ENCODE measurements at regions not wholly inside any gene's neighbourhood (a gene's known extent, or its start where the extent isn't known, plus 50 kb on each side); places are given as distances from the start of the nearest gene placed in this dataset.

- no peaks in the 10 kb centered on the region for H3K4me1 ChIP-seq (ENCODE audit: insufficient read depth, low read length, severe bottlenecking)
- H3K9me3 ChIP-seq (ENCODE audit: low read length), result no peaks in the 10 kb centered on the region
- H3K36me3 ChIP-seq (ENCODE audit: insufficient read depth, low read length), result no peaks in the 10 kb centered on the region
- H3K4me3 ChIP-seq (ENCODE audit: low read depth, low read length, poor library complexity, severe bottlenecking), result no peak overlapping the region
- H3K79me2 ChIP-seq (ENCODE audit: insufficient read depth, low read length), result no peaks in the 10 kb centered on the region
- no peak overlapping the region for H2AFZ ChIP-seq (ENCODE audit: low read length)
- no peaks in the 10 kb centered on the region for H3F3A ChIP-seq (ENCODE audit: insufficient read depth, low read length)
- no peaks in the 10 kb centered on the region for H4K20me1 ChIP-seq (ENCODE audit: insufficient read depth, low read length)
- H3K4me2 ChIP-seq (ENCODE audit: low read length), result no peak overlapping the region
- H3K27me3 ChIP-seq (ENCODE audit: insufficient read depth, low read length), result no peaks in the 10 kb centered on the region; the same call in 1 of the 2 replicates
- TF ChIP-seq EZH2 (IDR thresholded peaks at IDR 0.05; ENCODE audit: borderline replicate concordance, low read length), result no peak
- no peak overlapping the region for H3K9ac ChIP-seq (ENCODE audit: low read length)
- H3K27ac ChIP-seq (ENCODE audit: low read depth, low read length, poor library complexity, severe bottlenecking), result no peak overlapping the region
- no peaks in the 10 kb centered on the region for H3K9me2 ChIP-seq (ENCODE audit: low read depth, low read length)
Observed at GRCh38 chr5:34496701-34497469, 159.2 kb upstream of the RAI14 start.

GRCh38 chr5:34497470-34497808 lies 158.7 kb upstream of the RAI14 start:
- Histone ChIP-seq H3K27ac (ENCODE audit: low read depth, low read length, poor library complexity, severe bottlenecking) (no peak overlapping the region), H3F3A (ENCODE audit: insufficient read depth, low read length) (no peaks in the 10 kb centered on the region), H2AFZ (ENCODE audit: low read length) (no peak overlapping the region), H3K9me2 (ENCODE audit: low read depth, low read length) (no peaks in the 10 kb centered on the region), H3K36me3 (ENCODE audit: insufficient read depth, low read length) (no peaks in the 10 kb centered on the region), H3K79me2 (ENCODE audit: insufficient read depth, low read length) (no peaks in the 10 kb centered on the region), H4K20me1 (ENCODE audit: insufficient read depth, low read length) (no peaks in the 10 kb centered on the region), H3K27me3 (ENCODE audit: insufficient read depth, low read length) (no peaks in the 10 kb centered on the region; the same call in 1 of the 2 replicates), H3K9me3 (ENCODE audit: low read length) (no peaks in the 10 kb centered on the region), H3K4me1 (ENCODE audit: insufficient read depth, low read length, severe bottlenecking) (no peaks in the 10 kb centered on the region), H3K4me3 (ENCODE audit: low read depth, low read length, poor library complexity, severe bottlenecking) (no peak overlapping the region), H3K9ac (ENCODE audit: low read length) (no peak overlapping the region), H3K4me2 (ENCODE audit: low read length) (no peak overlapping the region)
- TF ChIP-seq CTCF (IDR thresholded peaks at IDR 0.05; ENCODE audit: low read length) (no peak), EZH2 (IDR thresholded peaks at IDR 0.05; ENCODE audit: borderline replicate concordance, low read length) (no peak)

- H3K9me3 ChIP-seq (ENCODE audit: low read length), result no peaks in the 10 kb centered on the region
- no peaks in the 10 kb centered on the region for H3K79me2 ChIP-seq (ENCODE audit: insufficient read depth, low read length)
- H3K36me3 ChIP-seq (ENCODE audit: insufficient read depth, low read length), result no peaks in the 10 kb centered on the region
- H3K27me3 ChIP-seq (ENCODE audit: insufficient read depth, low read length), result no peaks in the 10 kb centered on the region; the same call in 1 of the 2 replicates
- no peaks in the 10 kb centered on the region for H4K20me1 ChIP-seq (ENCODE audit: insufficient read depth, low read length)
- H3F3A ChIP-seq (ENCODE audit: insufficient read depth, low read length), result no peaks in the 10 kb centered on the region
- H3K4me2 ChIP-seq (ENCODE audit: low read length), result no peak overlapping the region
- H3K4me3 ChIP-seq (ENCODE audit: low read depth, low read length, poor library complexity, severe bottlenecking), result no peak overlapping the region
- no peaks in the 10 kb centered on the region for H3K9me2 ChIP-seq (ENCODE audit: low read depth, low read length)
- H3K4me1 ChIP-seq (ENCODE audit: insufficient read depth, low read length, severe bottlenecking), result no peaks in the 10 kb centered on the region
- no peak overlapping the region for H3K9ac ChIP-seq (ENCODE audit: low read length)
- H2AFZ ChIP-seq (ENCODE audit: low read length), result no peak overlapping the region
- no peak for TF ChIP-seq CTCF (IDR thresholded peaks at IDR 0.05; ENCODE audit: low read length)
- H3K27ac ChIP-seq (ENCODE audit: low read depth, low read length, poor library complexity, severe bottlenecking), result no peak overlapping the region
Observed at GRCh38 chr5:34498572-34498971, 157.6 kb upstream of the RAI14 start.

Measured in OCI-LY1 (cell line).